ENCODE measurements at regions not wholly inside any gene's neighbourhood (a gene's known extent, or its start where the extent isn't known, plus 50 kb on each side); places are given as distances from the start of the nearest gene placed in this dataset.
"Not testable (repeated sequence)": the region's sequence is repeated elsewhere in the genome, so short reads cannot be mapped to it uniquely, and the experiment has no call there.

GRCh38 chr20:1840817-1841553 lies 54.2 kb upstream of the SIRPA start:
- no peaks in the 10 kb centered on the region for H3K9me3 Mint-ChIP-seq
- H3K4me1 Mint-ChIP-seq (ENCODE audit: low read depth): peaks cover 9% of the 10 kb centered on the region
- no peak overlapping the region for H3K27ac Mint-ChIP-seq
- intact Hi-C loops (cut with micrococcal nuclease): no loop called here
- ChIA-PET CTCF (no interaction called here), POLR2A (no interaction called here)
- no peak for ATAC-seq
- no peak for DNase-seq
- TF ChIP-seq, protein P1, sequence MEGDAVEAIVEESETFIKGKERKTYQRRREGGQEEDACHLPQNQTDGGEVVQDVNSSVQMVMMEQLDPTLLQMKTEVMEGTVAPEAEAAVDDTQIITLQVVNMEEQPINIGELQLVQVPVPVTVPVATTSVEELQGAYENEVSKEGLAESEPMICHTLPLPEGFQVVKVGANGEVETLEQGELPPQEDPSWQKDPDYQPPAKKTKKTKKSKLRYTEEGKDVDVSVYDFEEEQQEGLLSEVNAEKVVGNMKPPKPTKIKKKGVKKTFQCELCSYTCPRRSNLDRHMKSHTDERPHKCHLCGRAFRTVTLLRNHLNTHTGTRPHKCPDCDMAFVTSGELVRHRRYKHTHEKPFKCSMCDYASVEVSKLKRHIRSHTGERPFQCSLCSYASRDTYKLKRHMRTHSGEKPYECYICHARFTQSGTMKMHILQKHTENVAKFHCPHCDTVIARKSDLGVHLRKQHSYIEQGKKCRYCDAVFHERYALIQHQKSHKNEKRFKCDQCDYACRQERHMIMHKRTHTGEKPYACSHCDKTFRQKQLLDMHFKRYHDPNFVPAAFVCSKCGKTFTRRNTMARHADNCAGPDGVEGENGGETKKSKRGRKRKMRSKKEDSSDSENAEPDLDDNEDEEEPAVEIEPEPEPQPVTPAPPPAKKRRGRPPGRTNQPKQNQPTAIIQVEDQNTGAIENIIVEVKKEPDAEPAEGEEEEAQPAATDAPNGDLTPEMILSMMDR (IDR thresholded peaks at IDR 0.05): no peak
- no peak overlapping the region for H3K4me3 Mint-ChIP-seq
- H3K27me3 Mint-ChIP-seq: peaks cover 2% of the 10 kb centered on the region
- H3K36me3 Mint-ChIP-seq (ENCODE audit: low read depth): no peaks in the 10 kb centered on the region

- DNase-seq; H3K36me3 Mint-ChIP-seq (ENCODE audit: low read depth); ATAC-seq; H3K9me3 Mint-ChIP-seq; H3K4me3 Mint-ChIP-seq; POLR2A ChIA-PET; H3K27me3 Mint-ChIP-seq; H3K4me1 Mint-ChIP-seq (ENCODE audit: low read depth); intact Hi-C loops (cut with micrococcal nuclease); CTCF ChIA-PET; H3K27ac Mint-ChIP-seq: not testable (repeated sequence)
Measured at GRCh38 chr20:1839376-1840317, 55.6 kb upstream of the SIRPA start.

DNA sequence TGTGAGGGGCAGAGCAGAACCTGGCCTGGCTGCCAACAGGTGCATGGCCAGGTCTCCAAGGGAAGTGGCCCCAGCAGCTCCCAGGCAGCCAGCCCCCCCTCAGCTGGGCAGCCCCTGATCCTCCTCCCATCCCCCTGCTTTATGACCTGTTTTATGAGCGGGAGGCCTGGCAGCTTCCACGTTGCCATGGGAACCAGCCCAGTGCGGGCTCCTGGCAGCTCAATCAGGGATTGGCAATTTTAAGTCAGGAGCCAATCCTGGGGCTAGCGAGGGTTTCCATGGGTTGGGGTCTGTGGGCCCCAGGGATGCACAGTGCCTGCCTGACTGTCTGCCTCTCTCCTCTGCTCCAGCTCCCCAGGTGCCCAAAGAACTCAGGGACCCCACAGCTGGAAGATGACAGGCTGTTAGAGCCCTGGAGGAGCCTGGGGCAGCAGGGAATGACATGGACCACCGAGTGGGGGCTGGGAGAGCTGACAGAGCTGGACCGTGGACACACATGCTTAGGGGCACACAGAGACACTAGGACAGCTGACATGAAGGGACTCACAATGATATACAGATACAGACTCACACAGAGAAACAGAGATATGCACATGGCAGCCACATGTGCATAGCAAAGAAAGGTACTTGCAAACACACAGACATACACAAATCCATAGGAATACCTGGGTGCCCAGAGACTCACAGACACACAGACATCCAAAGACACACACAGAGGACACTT lies 56.5 kb upstream of the SIRPA start:
- H3K36me3 Mint-ChIP-seq (ENCODE audit: low read depth): no peaks in the 10 kb centered on the region
- ATAC-seq: no peak
- H3K27ac Mint-ChIP-seq: no peak overlapping the region
- no peak overlapping the region for H3K4me3 Mint-ChIP-seq
- ChIA-PET POLR2A (no interaction called here), CTCF (interaction anchor here (1.0 kb wide), 1 partner anchor 37 kb away, joined by 3 read pairs; no protein-coding TSS in a partner anchor)
- intact Hi-C loops (cut with micrococcal nuclease): no loop called here
- H3K27me3 Mint-ChIP-seq: peaks cover 2% of the 10 kb centered on the region
- TF ChIP-seq, protein P1 (IDR thresholded peaks at IDR 0.05): no peak
- DNase-seq: no peak
- no peaks in the 10 kb centered on the region for H3K4me1 Mint-ChIP-seq (ENCODE audit: low read depth)
- H3K9me3 Mint-ChIP-seq: no peaks in the 10 kb centered on the region

DNA sequence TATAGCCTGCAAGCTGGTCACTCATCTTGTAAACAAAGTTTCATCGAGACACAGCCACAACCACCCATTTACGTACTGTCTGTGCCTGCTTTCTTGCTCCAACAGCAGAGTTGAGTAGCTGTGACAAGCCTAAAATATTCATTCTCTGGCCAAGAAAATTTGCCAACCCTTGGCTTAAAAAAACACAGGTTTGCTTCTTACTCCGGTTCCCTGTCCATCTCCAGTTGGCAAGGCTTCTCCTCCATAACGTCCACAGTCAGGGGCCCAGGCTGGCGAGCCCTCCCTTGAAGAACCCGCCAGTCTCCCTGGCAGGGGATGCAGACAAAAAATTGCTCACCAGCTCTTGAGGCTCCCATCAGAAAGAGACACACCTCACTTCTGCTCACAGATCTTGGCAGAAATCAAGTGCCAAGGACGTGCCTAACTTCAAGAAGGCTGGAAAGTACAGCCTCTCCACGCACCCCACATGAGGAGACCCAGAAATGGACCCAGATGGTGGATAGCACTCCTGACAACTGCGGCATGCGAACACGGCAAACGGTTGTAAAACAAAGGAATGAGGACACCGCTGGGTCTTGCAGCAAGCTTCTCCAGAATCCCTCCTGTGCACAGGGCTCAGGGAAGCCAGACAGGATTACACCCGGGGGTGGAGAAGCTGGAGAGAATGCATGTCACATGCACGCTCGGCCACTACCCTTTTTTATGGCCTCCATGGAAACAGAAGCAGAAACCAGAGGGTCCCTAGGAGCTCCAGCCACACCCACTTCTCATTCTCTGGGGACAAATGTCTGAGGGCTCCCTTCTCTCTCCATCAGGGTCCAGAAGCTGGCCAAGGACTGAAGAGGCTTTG lies 59.8 kb upstream of the SIRPA start:
- intact Hi-C loops (cut with micrococcal nuclease): no loop called here
- no peaks in the 10 kb centered on the region for H3K36me3 Mint-ChIP-seq (ENCODE audit: low read depth)
- ChIA-PET CTCF (no interaction called here), POLR2A (no interaction called here)
- no peaks in the 10 kb centered on the region for H3K4me1 Mint-ChIP-seq (ENCODE audit: low read depth)
- H3K9me3 Mint-ChIP-seq: no peaks in the 10 kb centered on the region
- H3K27me3 Mint-ChIP-seq: peaks cover 2% of the 10 kb centered on the region
- no peak for DNase-seq
- H3K27ac Mint-ChIP-seq: no peak overlapping the region
- TF ChIP-seq, protein P1 (IDR thresholded peaks at IDR 0.05): no peak
- ATAC-seq: no peak
- no peak overlapping the region for H3K4me3 Mint-ChIP-seq

All from activated CD8-positive, alpha-beta T cell treated with anti-CD3 and anti-CD28 coated beads for 36 hours (primary cell).